GM21619 (cell line): ENCODE measurements at regions not wholly inside any gene's neighbourhood (a gene's known extent, or its start where the extent isn't known, plus 50 kb on each side); places are given as distances from the start of the nearest gene placed in this dataset.

ENCODE experiments used
- ATAC-seq: cut with Tn5 transposase; IDR thresholded peaks from one replicate; pipeline ENCODE4 v1.9.1; 2021; ENCODE audit not compliant: unreplicated experiment

DNA sequence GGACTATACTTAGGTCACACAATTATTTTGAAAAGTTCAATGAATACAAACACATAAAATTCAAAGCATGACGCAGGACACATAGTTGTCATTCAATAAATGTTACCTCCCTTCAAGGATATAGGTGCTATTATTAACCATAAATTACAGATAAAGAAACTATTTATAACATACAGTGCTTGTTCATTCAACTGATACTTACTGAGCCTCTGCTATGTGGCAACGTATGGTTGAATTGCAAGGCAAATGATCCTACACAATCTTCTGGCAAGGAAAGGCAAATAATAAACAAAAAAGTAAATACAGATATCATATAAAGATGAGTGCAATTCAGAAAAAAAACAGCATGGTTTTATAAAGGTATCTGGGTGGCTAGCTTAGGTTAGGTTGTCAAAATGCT, 614.7 kb downstream of the LTN1 start:
- no peak for ATAC-seq

- no peak for ATAC-seq
Measured at GRCh38 chr21:28375708-28376385, 616.8 kb downstream of the LTN1 start.

DNA sequence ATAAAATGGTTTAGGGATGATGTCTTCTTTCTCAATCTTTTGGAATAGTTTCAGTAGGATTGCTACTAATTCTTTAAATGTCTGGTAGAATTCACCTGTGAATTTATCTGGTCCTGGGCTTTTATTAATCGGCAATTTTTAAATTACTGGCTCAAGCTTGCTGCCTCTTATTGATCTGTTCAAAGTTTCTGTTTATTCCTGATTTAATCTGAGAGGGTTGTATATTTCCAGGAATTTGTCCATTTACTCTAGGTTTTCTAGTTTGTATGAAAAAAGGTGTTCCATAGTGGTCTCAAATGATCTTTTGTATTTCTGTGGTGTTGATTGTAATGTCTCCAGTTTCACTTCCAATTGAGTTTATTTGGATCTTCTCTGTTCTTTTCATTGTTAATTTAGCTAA, 617.8 kb downstream of the LTN1 start:
- no peak for ATAC-seq

- no peak for ATAC-seq
Measured at GRCh38 chr21:28371713-28372112, 621.0 kb downstream of the LTN1 start.

DNA sequence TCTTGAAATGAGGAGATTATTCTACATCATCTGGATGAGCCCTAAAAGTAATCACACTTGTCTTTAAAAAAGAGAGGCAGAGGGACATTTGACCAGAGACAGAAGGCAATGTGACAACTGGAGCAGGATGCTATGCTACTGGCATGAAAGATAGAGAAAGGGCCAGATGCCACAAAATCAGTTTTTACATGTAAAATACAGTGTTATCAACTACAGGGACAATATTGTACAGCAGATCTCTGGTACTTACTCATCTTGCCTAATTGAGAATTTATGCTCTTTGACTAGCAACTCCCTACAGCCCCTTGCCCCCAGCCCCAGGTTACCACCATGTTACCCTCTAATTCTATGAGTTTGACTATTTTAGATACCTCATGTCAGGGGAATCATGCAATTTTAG, 633.4 kb downstream of the LTN1 start:
- ATAC-seq: no peak

GRCh38 chr21:28358702-28359101, 634.0 kb downstream of the LTN1 start:
- no peak for ATAC-seq

DNA sequence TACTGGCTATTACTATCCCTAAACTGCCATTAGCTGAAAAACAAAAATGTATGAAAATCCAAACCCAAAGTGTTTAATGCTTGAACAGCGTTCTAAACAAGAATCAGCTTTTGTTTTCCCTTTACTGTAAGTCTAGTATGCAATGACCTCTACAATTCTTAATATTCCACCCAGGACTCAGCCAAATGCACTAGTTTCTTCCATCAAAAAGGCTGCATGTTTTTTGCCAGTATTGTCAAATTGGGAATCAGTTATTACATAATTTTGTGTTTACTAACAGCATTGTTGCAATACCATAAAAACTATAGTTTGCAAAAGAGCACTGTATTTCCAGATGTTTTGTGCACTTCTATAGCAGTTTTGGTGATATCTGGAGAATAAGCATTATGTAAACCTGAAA, 634.5 kb downstream of the LTN1 start:
- no peak for ATAC-seq

- ATAC-seq: no peak
Measured at GRCh38 chr21:28357743-28358142, 634.9 kb downstream of the LTN1 start.

- no peak for ATAC-seq
Measured at GRCh38 chr21:28356422-28356821, 636.3 kb downstream of the LTN1 start.

- no peak for ATAC-seq
Measured at GRCh38 chr21:28345934-28346333, 646.7 kb downstream of the LTN1 start.

DNA sequence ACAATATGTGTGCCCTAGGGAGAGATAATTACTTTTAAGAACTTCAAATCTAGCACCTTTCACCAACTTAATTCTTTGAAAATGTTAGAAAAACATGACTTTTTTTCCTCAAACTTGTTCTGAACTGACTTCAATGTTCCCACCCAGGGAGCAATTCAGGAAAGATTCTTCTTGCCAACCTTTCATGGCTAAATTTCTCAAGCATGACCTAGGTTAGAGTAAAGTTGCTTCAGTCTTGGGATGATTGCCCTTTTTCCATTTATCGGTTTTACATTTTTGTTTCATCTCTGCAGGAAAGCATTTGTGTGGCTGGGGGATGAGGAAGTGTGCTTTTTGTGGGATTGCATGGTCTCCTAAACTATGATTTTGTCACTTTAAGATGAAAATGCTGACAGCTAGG, 647.7 kb downstream of the LTN1 start:
- ATAC-seq: no peak

DNA sequence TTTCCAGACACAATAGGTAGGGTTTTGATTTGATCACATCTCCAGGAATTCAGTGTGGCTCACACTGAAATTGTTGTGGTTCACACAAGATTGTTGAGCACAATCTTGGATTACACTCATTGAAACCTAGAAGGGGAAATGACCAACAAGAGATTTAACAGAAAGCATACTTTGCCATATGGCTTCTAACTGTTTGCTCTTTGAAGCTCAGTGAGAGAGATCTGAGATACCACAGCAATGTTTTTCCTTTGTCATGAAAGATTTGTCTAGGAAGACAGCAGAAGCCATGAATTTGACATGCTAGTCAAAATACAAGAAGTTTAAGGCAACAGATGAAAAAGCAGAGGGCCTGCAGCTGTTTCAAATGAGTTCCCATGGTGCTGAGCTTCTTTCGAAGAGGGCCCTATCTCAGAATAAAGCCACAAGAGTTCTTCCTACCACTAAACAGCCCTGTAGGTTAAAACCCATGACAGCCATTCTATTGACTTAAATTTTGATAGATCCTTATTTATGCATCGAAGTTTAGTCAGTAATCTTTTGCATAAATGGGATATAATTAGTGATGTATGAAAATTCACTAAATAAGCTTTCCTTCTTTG, 650.4 kb downstream of the LTN1 start:
- no peak for ATAC-seq

DNA sequence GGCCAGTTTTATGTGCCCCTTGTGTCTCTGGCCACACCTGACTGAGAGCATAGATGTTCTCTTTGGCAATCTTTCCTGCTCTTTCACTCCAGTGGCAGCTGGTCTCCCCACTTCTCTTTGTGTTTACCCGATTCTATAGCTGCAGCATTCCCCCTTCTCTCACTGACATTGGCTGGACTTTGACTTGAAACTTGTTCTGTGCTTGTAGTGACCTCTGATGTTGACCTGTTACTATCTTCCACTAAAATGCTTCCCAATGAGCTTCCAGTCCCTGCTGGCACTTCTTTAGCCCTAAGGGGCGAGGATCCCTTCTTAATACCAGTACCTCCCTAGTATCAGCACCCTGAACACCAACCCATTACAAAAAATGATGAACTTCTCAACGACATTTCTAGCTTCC, 653.3 kb downstream of the LTN1 start:
- no peak for ATAC-seq

GRCh38 chr21:28338701-28339305, 653.9 kb downstream of the LTN1 start:
- no peak for ATAC-seq

DNA sequence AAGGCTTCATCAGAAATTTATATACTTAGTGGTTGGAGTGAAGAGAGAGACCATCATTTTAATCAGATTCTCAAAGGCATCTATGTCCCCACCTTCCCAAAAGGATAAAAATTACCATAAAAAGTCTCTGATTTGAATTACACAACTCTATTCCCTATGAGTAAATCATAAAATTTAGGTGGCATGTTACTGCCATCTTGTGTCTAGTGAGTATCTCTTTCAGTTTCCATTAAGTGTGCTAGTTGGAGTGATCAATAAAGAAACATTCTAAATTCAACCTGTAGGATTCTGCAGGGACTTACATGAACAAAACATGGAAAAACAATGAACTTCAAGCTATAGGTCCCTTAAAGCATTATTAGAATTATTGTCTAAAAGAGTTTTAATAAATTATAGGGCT, 655.4 kb downstream of the LTN1 start:
- no peak for ATAC-seq

DNA sequence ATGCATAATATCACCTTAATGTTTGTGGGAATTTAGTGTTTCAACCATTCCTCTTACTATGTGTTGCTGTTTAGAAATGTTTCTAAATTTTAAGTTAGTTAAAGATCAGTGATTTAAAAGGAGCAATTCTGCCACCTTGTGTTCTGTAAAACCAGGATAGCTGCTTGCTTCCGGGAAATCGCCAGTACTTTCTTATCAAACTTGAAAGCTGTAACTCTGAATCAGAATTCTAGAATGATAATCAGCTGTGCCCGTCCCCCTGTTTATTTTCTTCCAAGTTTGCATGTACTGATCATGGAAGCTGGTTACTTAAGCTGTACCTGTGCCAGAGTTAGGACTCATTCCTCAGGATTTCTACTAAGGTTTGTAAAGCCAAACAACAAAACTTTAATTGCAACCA, 656.4 kb downstream of the LTN1 start:
- no peak for ATAC-seq

DNA sequence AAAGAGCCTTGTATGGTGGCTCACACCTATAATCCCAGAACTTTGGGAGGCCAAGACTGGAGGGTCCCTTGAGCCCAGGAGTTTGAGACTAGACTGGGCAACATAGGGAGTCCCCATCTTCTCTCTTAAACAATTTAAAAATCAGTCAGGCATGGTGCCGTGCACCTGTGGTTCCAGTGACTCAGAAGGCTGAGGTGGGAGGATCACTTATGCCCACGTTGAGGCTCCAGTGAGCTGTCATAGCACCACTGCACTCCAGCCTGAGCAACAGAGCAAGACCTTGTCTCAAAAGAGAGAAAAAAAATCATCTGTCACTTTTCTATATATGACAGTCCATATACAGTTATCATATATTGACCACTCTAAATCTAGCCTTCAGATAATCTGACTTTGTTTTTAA, 658.3 kb downstream of the LTN1 start:
- peak; percentile 62 for ATAC-seq

DNA sequence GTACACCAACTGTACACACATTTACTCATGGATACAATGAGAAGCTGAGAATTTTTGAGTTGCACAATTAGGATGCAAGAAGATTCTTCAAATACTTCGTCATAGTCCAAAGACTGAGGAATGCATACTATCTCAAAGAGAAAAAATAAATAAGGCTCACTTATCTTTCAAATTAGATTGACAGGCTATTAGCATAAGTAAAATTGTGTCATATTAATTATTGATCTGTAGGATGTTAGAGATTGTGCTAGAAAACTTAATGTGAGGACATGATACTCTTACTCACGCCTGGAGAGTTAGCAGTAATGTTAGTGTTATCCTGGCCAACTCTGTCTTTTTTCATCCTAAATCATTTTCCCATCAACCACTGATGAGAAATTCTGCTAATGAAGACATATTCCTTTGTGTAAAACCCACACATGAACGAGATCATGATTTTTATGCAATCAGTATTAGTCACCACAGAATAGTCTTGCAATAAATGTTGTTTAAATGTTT, 659.0 kb downstream of the LTN1 start:
- no peak for ATAC-seq

DNA sequence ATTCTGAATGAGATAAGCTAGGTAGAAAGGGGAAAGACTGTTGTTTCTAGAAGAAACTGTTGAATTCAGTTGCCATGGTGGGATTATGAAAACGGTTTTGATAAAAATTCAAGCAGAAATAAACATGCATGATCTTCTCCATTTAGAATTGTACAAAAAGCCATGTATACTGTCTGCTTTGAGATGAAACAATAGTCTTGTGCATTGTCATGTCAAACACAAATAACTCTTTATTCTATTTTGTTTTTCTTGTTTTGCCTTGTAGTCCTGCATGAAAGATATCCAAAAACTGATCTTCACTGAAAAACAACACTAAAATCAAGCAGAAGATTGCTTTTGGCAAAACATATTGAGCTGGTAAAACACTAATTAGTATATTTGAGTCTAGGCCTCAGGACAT, 659.9 kb downstream of the LTN1 start:
- ATAC-seq: no peak

GRCh38 chr21:28325618-28326017, 667.1 kb downstream of the LTN1 start:
- ATAC-seq: no peak

GRCh38 chr21:28324690-28325089, 668.0 kb downstream of the LTN1 start:
- ATAC-seq: no peak

GRCh38 chr21:28317177-28317950, 675.3 kb downstream of the LTN1 start:
- no peak for ATAC-seq
